Small intestine (tissue), 7 donors: ENCODE measurements at regions not wholly inside any gene's neighbourhood (a gene's known extent, or its start where the extent isn't known, plus 50 kb on each side); places are given as distances from the start of the nearest gene placed in this dataset.

Experiments used
- DNase-seq, 2 donors: peaks; one replicate each; pipeline versions ENCODE4 v3.0.0 to v3.0.0-alpha.2; 2013
- FAIRE-seq: peaks from 2 replicates; lab custom pipeline; 2012; peaks lifted over from hg19 to GRCh38; lab: Jason Lieb, UNC
- H3K27ac ChIP-seq, 3 donors: one replicate each; pipeline ENCODE4 v1.5.1; 2013; ENCODE audit warnings: low read length in 2 of 3, mild to moderate bottlenecking in 2 of 3, control low read depth in 1 of 3, inconsistent platforms in 1 of 3, low read depth in 1 of 3, moderate library complexity in 1 of 3
- H3K27me3 ChIP-seq, 3 donors: one replicate each; pipeline ENCODE4 v1.6.1; 2013; ENCODE audit warnings: low read length in 3 of 3, inconsistent platforms in 1 of 3; ENCODE audit not compliant: control insufficient read depth in 3 of 3, insufficient read depth in 3 of 3
- H3K36me3 ChIP-seq, 3 donors: one replicate each; pipeline ENCODE4 v1.6.1; 2013; ENCODE audit warnings: low read length in 3 of 3, inconsistent platforms in 1 of 3, low read depth in 1 of 3, mild to moderate bottlenecking in 1 of 3, moderate library complexity in 1 of 3; ENCODE audit not compliant: control insufficient read depth in 3 of 3, insufficient read depth in 2 of 3
- H3K4me1 ChIP-seq, 3 donors: one replicate each; pipeline ENCODE4 v1.6.1; 2013; ENCODE audit warnings: low read length in 2 of 3, inconsistent platforms in 1 of 3, low read depth in 1 of 3, mild to moderate bottlenecking in 1 of 3, moderate library complexity in 1 of 3; ENCODE audit not compliant: control insufficient read depth in 3 of 3, insufficient read depth in 2 of 3
- H3K4me3 ChIP-seq, 3 donors: one replicate each; pipeline ENCODE4 v1.5.1; 2013; ENCODE audit warnings: low read length in 3 of 3, control low read depth in 1 of 3, inconsistent platforms in 1 of 3, low read depth in 1 of 3, mild to moderate bottlenecking in 1 of 3, moderate library complexity in 1 of 3
- H3K9me3 ChIP-seq, 2 donors: one replicate each; pipeline ENCODE4 v1.6.1; 2013; ENCODE audit warnings: low read depth in 1 of 2, low read length in 1 of 2; ENCODE audit not compliant: control insufficient read depth in 2 of 2, insufficient read depth in 1 of 2
- WGBS, 3 donors: extraction: QIAGEN DNeasy Blood & Tissue Kit; methylation state at CpG; one replicate each; pipeline ENCODE4 v1.1.7; 2013; 5-methylcytosine and 5-hydroxymethylcytosine counted together
- donor health status: healthy with polysubstance abuse.
- donor health status: control.
- donor health status: control.
- donor health status: Bipolar disorder and iron deficiency.
- donor health status: healthy.

DNA sequence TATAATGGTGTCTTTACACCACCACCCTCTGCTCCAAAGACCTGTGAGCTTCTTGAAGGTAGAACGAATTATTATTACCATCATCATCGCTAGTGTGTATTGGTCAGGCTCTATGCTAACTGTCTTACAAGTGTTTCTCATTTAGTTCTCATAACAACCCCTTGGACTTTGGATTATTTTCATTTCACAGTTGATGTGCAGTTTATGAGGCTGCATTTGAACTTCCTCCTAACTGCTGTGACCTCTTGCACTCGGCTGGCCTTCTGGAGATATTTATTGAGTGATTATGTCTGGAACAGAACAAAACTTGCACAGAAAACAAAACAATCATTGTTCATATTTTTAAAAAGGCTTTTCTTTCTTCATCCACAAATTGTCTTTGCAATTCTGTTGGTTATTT is 306.3 kb upstream of the SGCD start:
- H3K4me1 ChIP-seq: no peaks in the 10 kb centered on the region
- no peak overlapping the region for H3K4me3 ChIP-seq
- DNase-seq (peak; percentile 54 to 74), FAIRE-seq (no peak)
- H3K9me3 ChIP-seq: no peaks in the 10 kb centered on the region
- no peak overlapping the region for H3K27ac ChIP-seq
- WGBS, 3 donors: 13 to 46% (median 26%) methylated on average over 3 of the region's 3 CpGs
- H3K36me3 ChIP-seq: no peaks in the 10 kb centered on the region
- H3K27me3 ChIP-seq: no peaks in the 10 kb centered on the region

DNA sequence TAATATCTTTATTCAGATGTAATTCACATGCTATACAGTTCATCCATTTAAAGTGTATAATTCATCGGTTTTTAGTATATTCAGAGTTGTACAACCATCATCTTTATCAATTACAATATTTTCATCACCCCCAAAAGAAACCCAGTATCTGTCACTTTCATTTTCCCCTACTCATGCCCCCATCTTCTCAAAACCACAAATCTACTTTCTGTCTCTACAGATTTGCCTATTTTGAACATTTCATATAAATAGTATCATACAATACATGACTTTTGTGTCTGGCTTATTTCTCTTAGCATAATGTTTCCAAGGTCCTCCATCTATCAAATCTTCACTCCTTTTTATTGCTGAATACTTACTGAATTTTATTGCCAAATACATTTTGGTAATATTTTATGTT is 305.1 kb upstream of the SGCD start:
- Histone ChIP-seq H3K4me3 (no peak overlapping the region), H3K9me3 (no peaks in the 10 kb centered on the region), H3K36me3 (no peaks in the 10 kb centered on the region), H3K27me3 (no peaks in the 10 kb centered on the region), H3K27ac (no peak overlapping the region), H3K4me1 (no peaks in the 10 kb centered on the region)
- no peak for FAIRE-seq
- WGBS, 3 donors: 86 to 95% (median 88%) methylated on average over 1 of the region's 1 CpG
- DNase-seq: no peak

DNA sequence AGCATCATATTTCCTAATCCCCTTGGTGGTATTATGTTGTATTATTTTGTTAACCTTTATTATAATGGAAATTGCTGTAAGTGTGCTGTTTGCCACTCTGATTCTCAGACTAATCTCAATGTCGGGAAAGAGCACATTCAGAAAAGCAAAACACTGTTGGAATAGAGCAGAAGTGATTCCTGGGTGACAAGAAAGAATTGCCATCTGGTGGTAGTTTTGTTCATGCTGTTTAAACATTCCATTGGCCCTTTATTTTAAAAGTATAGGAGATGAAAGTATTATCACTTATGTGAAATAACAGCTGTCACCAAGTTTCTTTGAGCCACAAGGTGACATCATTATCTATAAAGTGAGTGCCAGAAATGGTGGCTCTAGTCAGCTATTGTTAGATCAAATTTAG is 301.3 kb upstream of the SGCD start:
- Histone ChIP-seq H3K27me3 (no peaks in the 10 kb centered on the region), H3K4me1 (no peaks in the 10 kb centered on the region), H3K9me3 (no peaks in the 10 kb centered on the region), H3K27ac (no peak overlapping the region), H3K4me3 (no peak overlapping the region), H3K36me3 (no peaks in the 10 kb centered on the region)
- FAIRE-seq (no peak), DNase-seq (no peak)
- WGBS, 3 donors: 58 to 83% (median 78%) methylated on average over 1 of the region's 1 CpG

DNA sequence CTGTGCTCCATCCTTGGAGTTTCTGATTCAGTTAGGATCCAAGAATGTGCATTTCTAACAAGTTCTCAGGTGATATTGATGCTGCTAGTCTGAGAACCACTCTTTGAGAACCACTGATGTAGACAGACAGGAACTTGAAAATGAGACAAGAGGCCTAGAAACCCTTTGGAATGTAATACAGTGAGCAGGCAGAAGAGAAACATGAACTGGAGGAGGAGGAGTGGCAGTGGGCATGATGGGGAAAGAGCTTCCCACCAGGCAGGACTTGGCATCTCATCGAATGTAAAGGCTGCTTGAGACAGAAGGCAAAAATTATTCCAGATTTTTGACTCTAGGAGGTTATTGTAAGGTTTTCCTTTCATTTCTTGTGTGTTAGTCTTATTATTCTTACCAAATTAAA is 295.8 kb upstream of the SGCD start:
- H3K27me3 ChIP-seq: no peaks in the 10 kb centered on the region
- no peaks in the 10 kb centered on the region for H3K9me3 ChIP-seq
- no peaks in the 10 kb centered on the region for H3K36me3 ChIP-seq
- FAIRE-seq (no peak), DNase-seq (no peak)
- H3K4me3 ChIP-seq: no peak overlapping the region
- H3K27ac ChIP-seq: no peak overlapping the region
- 74 to 84% (median 83%) methylated on average over 1 of the region's 1 CpG for WGBS, 3 donors
- no peaks in the 10 kb centered on the region for H3K4me1 ChIP-seq

DNA sequence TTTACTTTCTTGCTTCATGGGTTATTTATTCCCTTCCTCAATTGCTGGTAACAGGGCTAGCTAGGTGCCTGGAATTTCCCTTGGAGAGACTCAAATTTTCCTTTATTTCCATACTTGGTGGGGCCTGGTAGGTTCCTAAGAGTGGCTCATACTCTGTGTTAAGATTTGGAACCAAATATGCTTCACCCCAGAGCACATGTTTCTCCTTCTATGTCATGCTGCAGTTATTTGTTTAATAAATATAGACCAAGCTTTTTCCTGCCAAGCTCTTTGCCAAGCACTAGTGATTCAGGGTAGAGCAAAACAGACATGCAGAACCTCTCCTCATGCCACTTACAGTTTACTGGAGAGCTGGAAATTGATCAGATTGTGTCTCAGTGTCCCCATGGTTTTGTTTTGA is 290.3 kb upstream of the SGCD start:
- no peaks in the 10 kb centered on the region for H3K9me3 ChIP-seq
- H3K27ac ChIP-seq: no peak overlapping the region
- no peaks in the 10 kb centered on the region for H3K36me3 ChIP-seq
- no peak for DNase-seq
- no peak for FAIRE-seq
- H3K4me1 ChIP-seq: no peaks in the 10 kb centered on the region
- H3K4me3 ChIP-seq: no peak overlapping the region
- H3K27me3 ChIP-seq: no peaks in the 10 kb centered on the region

DNA sequence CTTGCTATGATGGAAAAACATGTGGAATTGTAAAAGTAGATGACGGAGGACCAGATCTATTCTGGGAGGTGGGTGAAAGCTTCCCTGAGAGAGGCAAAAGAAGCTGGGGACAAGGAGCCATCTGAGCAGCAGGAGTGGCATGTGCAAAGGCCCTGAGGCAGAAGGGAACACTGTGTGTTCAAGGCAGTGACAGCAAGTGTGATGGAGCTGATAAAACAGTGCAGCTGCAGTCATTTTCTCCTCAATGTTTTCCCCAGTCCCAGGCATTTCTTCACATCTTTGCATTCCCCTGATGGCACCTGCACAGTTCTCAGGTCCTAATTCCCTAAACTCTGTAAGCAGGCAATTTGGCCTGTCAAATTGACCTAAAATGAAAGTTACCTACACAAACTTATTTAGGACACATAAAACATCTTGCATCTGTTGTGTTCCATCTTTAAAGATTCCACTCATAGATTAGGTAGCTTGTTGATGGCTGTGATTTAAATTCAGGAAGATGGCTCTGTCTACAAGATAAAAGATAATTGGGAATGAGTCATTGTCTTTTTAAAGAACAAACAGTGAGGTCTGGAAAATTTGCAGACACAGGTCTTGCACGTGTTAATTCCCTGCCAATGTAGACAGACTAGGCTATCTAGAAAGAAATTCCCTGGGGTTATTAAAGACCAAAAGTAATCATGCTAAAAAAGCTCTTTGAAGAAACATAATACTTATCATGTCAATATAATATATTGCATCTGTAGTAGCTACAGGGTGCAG is 289.6 kb upstream of the SGCD start:
- WGBS, 3 donors: 54 to 63% (median 59%) methylated on average over 2 of the region's 2 CpGs
- no peak for FAIRE-seq

DNA sequence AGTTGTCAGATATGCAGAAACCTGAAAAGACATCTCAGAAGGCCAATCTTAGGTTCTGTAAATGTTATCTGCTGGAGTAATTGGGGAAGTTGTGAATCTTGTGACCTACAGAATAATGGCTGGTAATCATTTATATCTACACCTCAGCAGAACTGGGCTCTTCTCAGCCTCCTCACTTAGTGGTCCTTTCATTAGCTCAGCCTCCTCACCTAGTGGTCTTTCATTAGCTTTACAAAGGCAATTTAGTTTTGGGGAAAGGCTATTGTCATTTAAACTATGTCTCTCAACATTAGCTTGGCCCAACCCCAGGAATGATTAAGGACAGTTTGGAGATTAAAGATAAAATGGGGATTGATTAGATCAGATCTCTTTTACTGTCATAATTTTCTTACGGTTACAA is 284.2 kb upstream of the SGCD start:
- DNase-seq (no peak), FAIRE-seq (no peak)
- no peaks in the 10 kb centered on the region for H3K9me3 ChIP-seq
- H3K27me3 ChIP-seq: no peaks in the 10 kb centered on the region
- no peak overlapping the region for H3K27ac ChIP-seq
- H3K4me1 ChIP-seq: no peaks in the 10 kb centered on the region
- H3K4me3 ChIP-seq: no peak overlapping the region
- WGBS, 3 donors: 69 to 93% (median 74%) methylated on average over 1 of the region's 1 CpG
- no peaks in the 10 kb centered on the region for H3K36me3 ChIP-seq

More for the DNA sequence above, 289.6 kb upstream of the SGCD start:
- H3K36me3 ChIP-seq: no peaks in the 10 kb centered on the region
- no peaks in the 10 kb centered on the region for H3K4me1 ChIP-seq
- no peak overlapping the region for H3K4me3 ChIP-seq
- H3K27me3 ChIP-seq: no peaks in the 10 kb centered on the region
- no peak overlapping the region for H3K27ac ChIP-seq
- DNase-seq: no peak
- H3K9me3 ChIP-seq: no peaks in the 10 kb centered on the region

DNA sequence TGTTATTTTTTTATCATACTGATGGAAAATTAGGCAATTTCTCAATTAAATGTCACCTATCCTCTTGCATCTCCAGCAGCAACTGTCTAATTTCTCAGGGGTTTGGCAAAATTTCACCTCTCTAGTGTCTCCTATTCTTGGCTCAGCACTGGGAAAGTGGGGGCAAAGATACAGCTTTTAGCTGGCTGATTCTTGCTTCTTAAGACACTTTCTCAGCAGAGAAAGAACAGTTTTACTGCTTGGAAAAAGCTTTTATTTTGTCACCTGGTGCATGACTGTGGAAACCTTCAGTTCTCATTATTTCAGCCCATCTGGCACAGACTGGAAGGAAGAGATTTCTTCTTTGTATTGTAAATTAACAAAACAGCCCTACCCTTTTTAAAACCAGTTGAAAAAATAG is 283.6 kb upstream of the SGCD start:
- Histone ChIP-seq H3K36me3 (no peaks in the 10 kb centered on the region), H3K27ac (no peak overlapping the region), H3K4me1 (no peaks in the 10 kb centered on the region), H3K27me3 (no peaks in the 10 kb centered on the region), H3K9me3 (no peaks in the 10 kb centered on the region), H3K4me3 (no peak overlapping the region)
- no peak for DNase-seq
- no peak for FAIRE-seq

DNA sequence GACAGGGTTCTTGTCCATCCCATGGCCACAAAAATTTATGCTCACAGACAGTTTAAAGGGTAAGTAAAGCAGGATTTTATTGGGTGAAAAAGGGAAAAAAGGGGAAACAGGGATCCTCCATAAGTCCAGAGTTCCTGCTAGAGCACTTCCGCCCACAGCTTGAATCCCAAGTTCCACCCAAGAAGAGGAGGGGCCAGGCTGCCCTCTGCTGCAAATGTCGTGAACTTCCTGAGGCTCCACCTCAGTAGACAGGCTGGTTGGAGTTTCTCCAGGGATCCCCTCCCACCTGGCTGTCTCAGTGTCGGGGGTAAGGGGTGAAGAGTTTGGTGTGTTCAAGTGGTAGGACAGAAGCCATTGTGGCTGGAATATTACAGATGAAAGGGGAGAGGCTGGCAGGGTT is 275.0 kb upstream of the SGCD start:
- Histone ChIP-seq H3K4me3 (no peak overlapping the region), H3K4me1 (no peaks in the 10 kb centered on the region), H3K36me3 (no peaks in the 10 kb centered on the region), H3K9me3 (no peaks in the 10 kb centered on the region), H3K27me3 (no peaks in the 10 kb centered on the region), H3K27ac (no peak overlapping the region)
- FAIRE-seq (no peak), DNase-seq (peak in 1 of 2 donors; percentile 29)
- WGBS, 3 donors: 43 to 61% methylated on average over 3 of the region's 3 CpGs; no CpG with 5 or more reads in 1 of the 3 donors
